Esophagus muscularis mucosa (tissue), 4 donors: ENCODE measurements at regions not wholly inside any gene's neighbourhood (a gene's known extent, or its start where the extent isn't known, plus 50 kb on each side); places are given as distances from the start of the nearest gene placed in this dataset.

Source experiments
- DNase-seq: peaks from one replicate; pipeline ENCODE4 v3.0.0-alpha.2; 2017; ENCODE audit errors: extremely low spot score
- H3K27ac ChIP-seq, 4 donors: fragments of 200-600 bp; sonication (generic); replicated peaks in 1 of 4; 1 replicate in 3 of 4; 2 replicates in 1 of 4; pipeline ENCODE4 v1.5.1; 2016 to 2019; ENCODE audit warnings: mild to moderate bottlenecking in 1 of 4
- H3K27me3 ChIP-seq, 4 donors: fragments of 200-600 bp; sonication (generic); one replicate each; pipeline versions ENCODE4 v1.5.1 to v1.6.0; 2016 to 2019
- H3K36me3 ChIP-seq, 4 donors: fragments of 200-600 bp; sonication (generic); one replicate each; pipeline ENCODE4 v1.5.1; 2016 to 2019
- H3K4me1 ChIP-seq, 4 donors: fragments of 200-600 bp; sonication (generic); one replicate each; pipeline ENCODE4 v1.5.1; 2016 to 2019
- H3K4me3 ChIP-seq, 4 donors: fragments of 200-600 bp; sonication (generic); 1 replicate in 2 of 4; 2 replicates in 2 of 4; pipeline ENCODE4 v1.5.1; 2016 to 2019; ENCODE audit warnings: mild to moderate bottlenecking in 4 of 4, moderate library complexity in 1 of 4
- H3K9me3 ChIP-seq, 4 donors: fragments of 200-600 bp; sonication (generic); 1 replicate in 3 of 4; 2 replicates in 1 of 4; pipeline ENCODE4 v1.5.1; 2016 to 2019
- CTCF ChIP-seq, 3 experiments: fragments of 200-600 bp in 2 of 3; fragments of 450-650 bp in 1 of 3; sonication (generic) in 2 of 3; IDR thresholded peaks; one replicate each; pipeline ENCODE4 v1.5.1; 2017 to 2019; ENCODE audit warnings: antibody characterized with exemption in 3 of 3, mild to moderate bottlenecking in 2 of 3, moderate library complexity in 1 of 3
- EP300 ChIP-seq: sonication (generic); formaldehyde crosslinking; IDR thresholded peaks from one replicate; pipeline ENCODE4 v1.6.1; 2017; ENCODE audit warnings: antibody characterized with exemption
- POLR2A ChIP-seq: fragments of 450-650 bp; IDR thresholded peaks from one replicate; pipeline ENCODE4 v1.6.1; 2017; ENCODE audit warnings: antibody characterized with exemption, moderate library complexity, mild to moderate bottlenecking, low read depth
- POLR2AphosphoS5 ChIP-seq, 2 donors: sonication (generic); formaldehyde crosslinking; IDR thresholded peaks; one replicate each; pipeline ENCODE4 v1.6.1; 2017; ENCODE audit warnings: antibody characterized with exemption in 2 of 2
- WGBS: methylation state at CpG from one replicate; pipeline ENCODE4 v1.1.5; 2018; 5-methylcytosine and 5-hydroxymethylcytosine counted together
- intact Hi-C: fragments of 100-400 bp; cut with DNase I; formaldehyde crosslinking; loops from one replicate; pipeline ENCODE4 v1.15.1; 2023

GRCh38 chr18:2100694-2101213, 470.6 kb downstream of the METTL4 start:
- WGBS: 35% methylated on average over 1 of the region's 1 CpG
- Histone ChIP-seq H3K4me3 (no peak overlapping the region), H3K9me3 (no peaks in the 10 kb centered on the region), H3K27ac (no peak overlapping the region), H3K36me3 (no peaks in the 10 kb centered on the region), H3K27me3 (no peaks in the 10 kb centered on the region), H3K4me1 (no peaks in the 10 kb centered on the region)
- intact Hi-C loops: no loop called here
- TF ChIP-seq CTCF (IDR thresholded peaks at IDR 0.05) (no peak), EP300 (no peak), POLR2A (no peak), POLR2AphosphoS5 (IDR thresholded peaks at IDR 0.05) (no peak)
- DNase-seq: no peak

- no peaks in the 10 kb centered on the region for H3K9me3 ChIP-seq
- no peak overlapping the region for H3K27ac ChIP-seq
- H3K27me3 ChIP-seq: no peaks in the 10 kb centered on the region
- intact Hi-C loops: no loop called here
- H3K4me3 ChIP-seq: no peak overlapping the region
- H3K36me3 ChIP-seq: no peaks in the 10 kb centered on the region
- H3K4me1 ChIP-seq: no peaks in the 10 kb centered on the region
- TF ChIP-seq CTCF (IDR thresholded peaks at IDR 0.05) (no peak), POLR2AphosphoS5 (IDR thresholded peaks at IDR 0.05) (no peak), POLR2A (no peak), EP300 (no peak)
- DNase-seq: no peak
These were observed 469.3 kb downstream of the METTL4 start for GRCh38 chr18:2102022-2102421.

- H3K36me3 ChIP-seq: no peaks in the 10 kb centered on the region
- WGBS: 90% methylated on average over 2 of the region's 2 CpGs
- no peak for DNase-seq
- intact Hi-C loops: no loop called here
- H3K9me3 ChIP-seq: no peaks in the 10 kb centered on the region
- no peaks in the 10 kb centered on the region for H3K27me3 ChIP-seq
- TF ChIP-seq POLR2A: no peak
- no peak for TF ChIP-seq POLR2AphosphoS5 (IDR thresholded peaks at IDR 0.05)
- no peak for TF ChIP-seq EP300
- TF ChIP-seq CTCF (IDR thresholded peaks at IDR 0.05): no peak
- H3K4me1 ChIP-seq: no peaks in the 10 kb centered on the region
- H3K4me3 ChIP-seq: no peak overlapping the region
- H3K27ac ChIP-seq: no peak overlapping the region
These were observed 468.0 kb downstream of the METTL4 start for GRCh38 chr18:2103299-2103698.

GRCh38 chr18:2104620-2105462, 466.5 kb downstream of the METTL4 start:
- DNase-seq: no peak
- intact Hi-C loops: no loop called here
- Histone ChIP-seq H3K36me3 (no peaks in the 10 kb centered on the region), H3K9me3 (no peaks in the 10 kb centered on the region), H3K4me1 (no peaks in the 10 kb centered on the region), H3K4me3 (no peak overlapping the region), H3K27ac (no peak overlapping the region), H3K27me3 (no peaks in the 10 kb centered on the region)
- peak; percentile 28 to 48 (median 44) for TF ChIP-seq CTCF (IDR thresholded peaks at IDR 0.05)
- TF ChIP-seq POLR2AphosphoS5 (IDR thresholded peaks at IDR 0.05): no peak
- WGBS: 43% methylated on average over 16 of the region's 16 CpGs

- Histone ChIP-seq H3K4me3 (no peak overlapping the region), H3K27me3 (no peaks in the 10 kb centered on the region), H3K27ac (no peak overlapping the region), H3K9me3 (no peaks in the 10 kb centered on the region), H3K4me1 (no peaks in the 10 kb centered on the region), H3K36me3 (no peaks in the 10 kb centered on the region)
- intact Hi-C loops: no loop called here
- 76% methylated on average over 6 of the region's 6 CpGs for WGBS
- no peak for DNase-seq
- TF ChIP-seq POLR2A (no peak), CTCF (IDR thresholded peaks at IDR 0.05) (no peak), EP300 (no peak), POLR2AphosphoS5 (IDR thresholded peaks at IDR 0.05) (no peak)
These were observed 462.7 kb downstream of the METTL4 start for GRCh38 chr18:2108591-2108990.
